OCI-LY7 (cell line): ENCODE measurements at regions not wholly inside any gene's neighbourhood (a gene's known extent, or its start where the extent isn't known, plus 50 kb on each side); places are given as distances from the start of the nearest gene placed in this dataset.
A peak's percentile ranks its signal among the peaks of the same experiment; 100 is the strongest.

Source experiments
- BruUV-seq: library from RNA; stranded (reverse); fragments of 400-500 nt; replicated peaks from 2 replicates; lab custom pipeline; 2021; lab: Mats Ljungman, UMichigan
- CTCF ChIA-PET: fragments of 300-600 bp; sonication (Branson Sonifier 250); formaldehyde crosslinking; loops from one replicate; lab custom pipeline; 2022; ENCODE audit warnings: antibody characterized with exemption; ENCODE audit not compliant: unreplicated experiment; lab: Charles Lee
- POLR2A ChIA-PET: fragments of 300-600 bp; sonication (Branson Sonifier 250); formaldehyde crosslinking; loops from one replicate; lab custom pipeline; 2022; ENCODE audit warnings: antibody characterized with exemption; lab: Charles Lee
- DNase-seq: peaks from one replicate; pipeline ENCODE4 v3.0.0-alpha.2; 2015; ENCODE audit warnings: low spot score
- H2AFZ ChIP-seq: fragments of 200-600 bp; sonication (generic), shearing (Covaris generic); 2 replicates; pipeline ENCODE4 v1.6.1; 2014; ENCODE audit warnings: mild to moderate bottlenecking, antibody characterized with exemption, low read length, moderate library complexity
- H3K27ac ChIP-seq: fragments of 200-600 bp; sonication (generic); 2 replicates; pipeline ENCODE4 v1.5.1; 2014; ENCODE audit warnings: mixed run types, low read depth, mild to moderate bottlenecking, moderate library complexity, low read length, inconsistent platforms; ENCODE audit not compliant: poor library complexity, severe bottlenecking
- H3K36me3 ChIP-seq: fragments of 200-600 bp; sonication (generic); 2 replicates; pipeline ENCODE4 v1.6.1; 2014; ENCODE audit warnings: mild to moderate bottlenecking, antibody characterized with exemption, low read length, moderate library complexity, mixed read lengths; ENCODE audit not compliant: insufficient read depth
- H3K4me1 ChIP-seq: fragments of 200-600 bp; sonication (generic); 2 replicates; pipeline ENCODE4 v1.5.1; 2014; ENCODE audit warnings: mild to moderate bottlenecking, low read length; ENCODE audit not compliant: insufficient read depth, poor library complexity, severe bottlenecking
- H3K4me2 ChIP-seq: fragments of 200-600 bp; sonication (generic); 2 replicates; pipeline ENCODE4 v1.6.1; 2014; ENCODE audit warnings: mild to moderate bottlenecking, low read length
- H3K4me3 ChIP-seq: fragments of 200-600 bp; sonication (generic); 2 replicates; pipeline ENCODE4 v1.5.1; 2014; ENCODE audit warnings: mild to moderate bottlenecking, low read depth, low read length; ENCODE audit not compliant: poor library complexity, severe bottlenecking
- H3K79me2 ChIP-seq: fragments of 200-600 bp; sonication (generic); 2 replicates; pipeline ENCODE4 v1.6.1; 2016; ENCODE audit warnings: low read depth, mild to moderate bottlenecking, low read length, moderate library complexity, mixed read lengths; ENCODE audit not compliant: insufficient read depth
- H3K9me2 ChIP-seq: fragments of 200-600 bp; sonication (generic); 2 replicates; pipeline ENCODE4 v1.6.1; 2016; ENCODE audit warnings: mild to moderate bottlenecking, low read length, mixed read lengths; ENCODE audit not compliant: insufficient read depth
- H3K9me3 ChIP-seq: fragments of 200-600 bp; sonication (generic); 2 replicates; pipeline ENCODE4 v1.6.1; 2014; ENCODE audit warnings: mild to moderate bottlenecking, mixed run types, low read length, mixed read lengths
- H4K20me1 ChIP-seq: fragments of 200-600 bp; sonication (generic); 2 replicates; pipeline ENCODE4 v1.6.1; 2014; ENCODE audit warnings: mild to moderate bottlenecking, antibody characterized with exemption, low read length, moderate library complexity, mixed read lengths; ENCODE audit not compliant: insufficient read depth
- CTCF ChIP-seq: fragments of 200-600 bp; sonication (generic); conservative IDR thresholded peaks from 2 replicates; pipeline ENCODE4 v1.5.1; 2014; ENCODE audit warnings: mild to moderate bottlenecking, antibody characterized with exemption, low read length, moderate library complexity, mixed read lengths
- EZH2phosphoT487 ChIP-seq: fragments of 200-600 bp; sonication (generic); IDR thresholded peaks from 2 replicates; pipeline ENCODE4 v1.6.1; 2018; ENCODE audit warnings: low read depth, borderline replicate concordance, mild to moderate bottlenecking, mixed run types, antibody characterized with exemption, low read length, moderate library complexity, mixed read lengths
- intact Hi-C: fragments of 100-400 bp; cut with micrococcal nuclease; formaldehyde crosslinking; loops from one replicate; pipeline ENCODE4 v1.10.0; 2022; ENCODE audit not compliant: unreplicated experiment

GRCh38 chr19:30209617-30210600, 162.3 kb upstream of the ZNF536 start:
- DNase-seq, result no peak
- H3K79me2 ChIP-seq, result no peaks in the 10 kb centered on the region
- no peaks in the 10 kb centered on the region for H3K9me2 ChIP-seq
- no peak overlapping the region for H2AFZ ChIP-seq
- no peak overlapping the region for H3K4me2 ChIP-seq
- no peak overlapping the region for H3K27ac ChIP-seq
- POLR2A ChIA-PET, result no interaction called here
- intact Hi-C loops, result no loop called here
- no peaks in the 10 kb centered on the region for H3K9me3 ChIP-seq
- TF ChIP-seq CTCF (no peak), EZH2phosphoT487 (no peak)
- no peaks in the 10 kb centered on the region for H3K4me1 ChIP-seq
- H3K4me3 ChIP-seq, result no peak overlapping the region
- no peaks in the 10 kb centered on the region for H3K36me3 ChIP-seq
- no TSS peak for BruUV-seq
- H4K20me1 ChIP-seq, result no peaks in the 10 kb centered on the region
- CTCF ChIA-PET, result no interaction called here

- ChIA-PET POLR2A (no interaction called here), CTCF (no interaction called here)
- H3K36me3 ChIP-seq, result no peaks in the 10 kb centered on the region
- no peaks in the 10 kb centered on the region for H4K20me1 ChIP-seq
- TF ChIP-seq EZH2phosphoT487, result no peak
- no peak for TF ChIP-seq CTCF
- no peak overlapping the region for H2AFZ ChIP-seq
- DNase-seq, result no peak
- no peaks in the 10 kb centered on the region for H3K9me3 ChIP-seq
- H3K27ac ChIP-seq, result no peak overlapping the region
- H3K4me2 ChIP-seq, result no peak overlapping the region
- intact Hi-C loops, result no loop called here
- H3K9me2 ChIP-seq, result no peaks in the 10 kb centered on the region
- H3K79me2 ChIP-seq, result no peaks in the 10 kb centered on the region
- H3K4me1 ChIP-seq, result no peaks in the 10 kb centered on the region
- BruUV-seq, result no TSS peak
- no peak overlapping the region for H3K4me3 ChIP-seq
These were observed 159.6 kb upstream of the ZNF536 start for GRCh38 chr19:30212574-30212973.

- POLR2A ChIA-PET, result no interaction called here
- CTCF ChIA-PET, result no interaction called here
- H3K36me3 ChIP-seq, result no peaks in the 10 kb centered on the region
- no peak overlapping the region for H3K4me3 ChIP-seq
- peak; percentile 4 for DNase-seq
- BruUV-seq, result no TSS peak
- intact Hi-C loops, result no loop called here
- no peak overlapping the region for H3K27ac ChIP-seq
- no peak for TF ChIP-seq CTCF
- TF ChIP-seq EZH2phosphoT487, result no peak
- H2AFZ ChIP-seq, result no peak overlapping the region
- H3K4me2 ChIP-seq, result no peak overlapping the region
- no peaks in the 10 kb centered on the region for H3K4me1 ChIP-seq
- no peaks in the 10 kb centered on the region for H4K20me1 ChIP-seq
- H3K79me2 ChIP-seq, result no peaks in the 10 kb centered on the region
- no peaks in the 10 kb centered on the region for H3K9me3 ChIP-seq
- no peaks in the 10 kb centered on the region for H3K9me2 ChIP-seq
These were observed 157.5 kb upstream of the ZNF536 start for GRCh38 chr19:30214651-30215051.
